ENCODE measurements at regions not wholly inside any gene's neighbourhood (a gene's known extent, or its start where the extent isn't known, plus 50 kb on each side); places are given as distances from the start of the nearest gene placed in this dataset.
"Not testable (repeated sequence)": the region's sequence is repeated elsewhere in the genome, so short reads cannot be mapped to it uniquely, and the experiment has no call there.

- H3K36me3 ChIP-seq (ENCODE audit: insufficient read depth, low read length), result no peaks in the 10 kb centered on the region
- no peak overlapping the region for H3K4me2 ChIP-seq (ENCODE audit: insufficient read depth, low read length)
- ATAC-seq (ENCODE audit: insufficient read depth, low read depth), result no peak
- H3K9me3 ChIP-seq (ENCODE audit: insufficient read depth, low read length, severe bottlenecking), result no peaks in the 10 kb centered on the region
- H3K4me1 ChIP-seq (ENCODE audit: insufficient read depth, low read length), result no peaks in the 10 kb centered on the region
- H3K4me3 ChIP-seq (ENCODE audit: low read depth in 1 of 2, low read length in 2 of 2), result no peak overlapping the region
- no peak overlapping the region for H3K27ac ChIP-seq (ENCODE audit: low read length)
- no peak overlapping the region for H2AFZ ChIP-seq (ENCODE audit: low read depth, low read length)
- no peak for DNase-seq
- TF ChIP-seq CTCF (IDR thresholded peaks at IDR 0.05; ENCODE audit: borderline replicate concordance, extremely low read depth, low read length, poor library complexity, severe bottlenecking) (no peak), EZH2 (IDR thresholded peaks at IDR 0.05; ENCODE audit: borderline replicate concordance, low read depth, low read length, severe bottlenecking) (no peak)
- no peaks in the 10 kb centered on the region for H4K20me1 ChIP-seq (ENCODE audit: insufficient read depth, low read length)
- H3K27me3 ChIP-seq (ENCODE audit: insufficient read depth, low read length, poor library complexity), result no peaks in the 10 kb centered on the region
- H3K79me2 ChIP-seq (ENCODE audit: insufficient read depth, low read length), result no peaks in the 10 kb centered on the region
- H3K9ac ChIP-seq (ENCODE audit: low read depth, low read length), result no peak overlapping the region
Observed at GRCh38 chr9:82911996-82912395, 150.9 kb downstream of the RASEF start.

GRCh38 chr9:82912645-82913044, 150.3 kb downstream of the RASEF start:
- TF ChIP-seq CTCF (IDR thresholded peaks at IDR 0.05; ENCODE audit: borderline replicate concordance, extremely low read depth, low read length, poor library complexity, severe bottlenecking), result peak; percentile 41
- TF ChIP-seq EZH2 (IDR thresholded peaks at IDR 0.05; ENCODE audit: borderline replicate concordance, low read depth, low read length, severe bottlenecking), result no peak
- H3K4me2 ChIP-seq (ENCODE audit: insufficient read depth, low read length), result no peak overlapping the region
- no peak overlapping the region for H3K4me3 ChIP-seq (ENCODE audit: low read depth in 1 of 2, low read length in 2 of 2)
- H3K9ac ChIP-seq (ENCODE audit: low read depth, low read length), result no peak overlapping the region
- H3K4me1 ChIP-seq (ENCODE audit: insufficient read depth, low read length), result no peaks in the 10 kb centered on the region
- H3K79me2 ChIP-seq (ENCODE audit: insufficient read depth, low read length), result no peaks in the 10 kb centered on the region
- H4K20me1 ChIP-seq (ENCODE audit: insufficient read depth, low read length), result no peaks in the 10 kb centered on the region
- no peaks in the 10 kb centered on the region for H3K9me3 ChIP-seq (ENCODE audit: insufficient read depth, low read length, severe bottlenecking)
- H2AFZ ChIP-seq (ENCODE audit: low read depth, low read length), result no peak overlapping the region
- ATAC-seq (ENCODE audit: insufficient read depth, low read depth), result no peak
- no peak for DNase-seq
- H3K27me3 ChIP-seq (ENCODE audit: insufficient read depth, low read length, poor library complexity), result no peaks in the 10 kb centered on the region
- H3K36me3 ChIP-seq (ENCODE audit: insufficient read depth, low read length), result no peaks in the 10 kb centered on the region
- no peak overlapping the region for H3K27ac ChIP-seq (ENCODE audit: low read length)

- not testable (repeated sequence) for H3K4me1 ChIP-seq (ENCODE audit: insufficient read depth, low read length); H3K36me3 ChIP-seq (ENCODE audit: insufficient read depth, low read length); DNase-seq; H3K27me3 ChIP-seq (ENCODE audit: insufficient read depth, low read length, poor library complexity); H3K79me2 ChIP-seq (ENCODE audit: insufficient read depth, low read length); H2AFZ ChIP-seq (ENCODE audit: low read depth, low read length); H3K9ac ChIP-seq (ENCODE audit: low read depth, low read length); ATAC-seq (ENCODE audit: insufficient read depth, low read depth); H3K4me3 ChIP-seq (ENCODE audit: low read depth in 1 of 2, low read length in 2 of 2); H4K20me1 ChIP-seq (ENCODE audit: insufficient read depth, low read length); H3K9me3 ChIP-seq (ENCODE audit: insufficient read depth, low read length, severe bottlenecking); H3K4me2 ChIP-seq (ENCODE audit: insufficient read depth, low read length); H3K27ac ChIP-seq (ENCODE audit: low read length)
Observed at GRCh38 chr9:82916238-82916637, 146.7 kb downstream of the RASEF start.

- Histone ChIP-seq H3K27me3 (ENCODE audit: insufficient read depth, low read length, poor library complexity) (no peaks in the 10 kb centered on the region), H2AFZ (ENCODE audit: low read depth, low read length) (no peak overlapping the region), H3K4me2 (ENCODE audit: insufficient read depth, low read length) (no peak overlapping the region), H3K27ac (ENCODE audit: low read length) (no peak overlapping the region), H4K20me1 (ENCODE audit: insufficient read depth, low read length) (no peaks in the 10 kb centered on the region), H3K9me3 (ENCODE audit: insufficient read depth, low read length, severe bottlenecking) (no peaks in the 10 kb centered on the region), H3K4me3 (ENCODE audit: low read depth in 1 of 2, low read length in 2 of 2) (no peak overlapping the region), H3K36me3 (ENCODE audit: insufficient read depth, low read length) (no peaks in the 10 kb centered on the region), H3K4me1 (ENCODE audit: insufficient read depth, low read length) (no peaks in the 10 kb centered on the region), H3K9ac (ENCODE audit: low read depth, low read length) (no peak overlapping the region), H3K79me2 (ENCODE audit: insufficient read depth, low read length) (no peaks in the 10 kb centered on the region)
- no peak for TF ChIP-seq CTCF (IDR thresholded peaks at IDR 0.05; ENCODE audit: borderline replicate concordance, extremely low read depth, low read length, poor library complexity, severe bottlenecking)
- no peak for TF ChIP-seq EZH2 (IDR thresholded peaks at IDR 0.05; ENCODE audit: borderline replicate concordance, low read depth, low read length, severe bottlenecking)
- DNase-seq (no peak), ATAC-seq (ENCODE audit: insufficient read depth, low read depth) (no peak)
Observed at GRCh38 chr9:82920154-82920553, 142.8 kb downstream of the RASEF start.
